Superior temporal gyrus (tissue), 1 donor: ENCODE measurements at regions not wholly inside any gene's neighbourhood (a gene's known extent, or its start where the extent isn't known, plus 50 kb on each side); places are given as distances from the start of the nearest gene placed in this dataset.
A peak's percentile ranks its signal among the peaks of the same experiment; 100 is the strongest.

Source experiments
- DNase-seq: peaks from one replicate; pipeline ENCODE4 v3.0.0-alpha.2; 2016; ENCODE audit errors: extremely low spot score

- DNase-seq: no peak
These were observed 328.8 kb downstream of the PRELID2 start for GRCh38 chr5:145506185-145506850.

DNA sequence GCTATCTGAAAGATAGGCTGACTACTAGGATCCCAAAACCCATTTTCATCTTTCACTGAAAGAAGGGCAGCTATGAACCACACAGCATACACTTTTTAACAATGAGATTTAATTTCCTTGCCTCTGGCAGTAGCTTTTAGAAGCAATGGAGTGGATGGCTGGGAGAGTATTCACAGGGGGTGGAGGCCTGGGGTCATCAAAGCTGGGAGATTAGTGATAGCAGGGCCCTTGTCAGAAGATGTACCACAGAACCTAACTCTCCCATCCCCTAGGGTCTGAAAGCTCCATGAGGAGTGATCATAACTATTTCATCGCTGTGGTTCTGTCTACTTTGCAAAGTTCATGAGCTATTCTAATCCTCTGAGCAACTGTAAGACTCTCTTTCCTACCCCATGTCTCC, 332.2 kb downstream of the PRELID2 start:
- DNase-seq: no peak

DNA sequence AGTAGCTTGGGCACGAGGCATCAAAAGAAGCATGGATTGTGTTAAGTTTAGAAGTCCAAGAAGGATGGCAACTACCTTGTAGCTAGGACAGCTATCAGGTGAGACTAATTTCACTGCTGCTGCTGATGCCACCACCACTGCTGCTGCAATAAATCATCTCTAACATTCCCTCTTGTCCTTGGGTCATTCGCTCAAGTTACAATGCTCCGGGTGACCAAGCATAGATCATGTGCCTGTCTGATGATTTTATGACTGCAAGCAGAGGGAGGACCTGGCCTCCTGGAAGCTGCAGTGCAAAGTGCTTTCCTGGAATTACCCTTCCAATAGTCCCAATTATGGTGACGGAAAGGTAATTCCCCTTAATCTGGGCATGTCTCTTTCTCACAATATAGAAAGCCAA, 334.4 kb downstream of the PRELID2 start:
- no peak for DNase-seq

DNA sequence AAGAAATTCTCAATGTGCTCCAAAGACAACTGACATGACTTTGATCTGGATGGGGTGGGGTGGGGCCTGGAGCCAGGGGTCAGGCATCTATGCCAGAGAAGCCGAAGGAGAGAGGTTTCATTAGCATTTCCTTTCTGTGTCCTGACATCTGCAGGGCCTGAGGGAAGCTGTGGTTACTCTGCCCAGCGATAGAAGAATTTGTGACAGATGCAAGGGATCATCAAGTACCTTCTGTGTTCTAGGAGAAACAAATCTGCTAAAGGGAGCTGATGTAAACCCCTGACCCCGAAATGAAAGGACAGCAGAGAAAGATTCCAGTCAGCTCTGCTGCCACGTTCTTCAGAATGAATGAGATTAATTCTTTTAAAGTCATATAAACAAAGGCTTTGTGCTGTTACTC, 335.7 kb downstream of the PRELID2 start:
- no peak for DNase-seq

- DNase-seq: no peak
These were observed 338.1 kb downstream of the PRELID2 start for GRCh38 chr5:145497052-145497451.

DNA sequence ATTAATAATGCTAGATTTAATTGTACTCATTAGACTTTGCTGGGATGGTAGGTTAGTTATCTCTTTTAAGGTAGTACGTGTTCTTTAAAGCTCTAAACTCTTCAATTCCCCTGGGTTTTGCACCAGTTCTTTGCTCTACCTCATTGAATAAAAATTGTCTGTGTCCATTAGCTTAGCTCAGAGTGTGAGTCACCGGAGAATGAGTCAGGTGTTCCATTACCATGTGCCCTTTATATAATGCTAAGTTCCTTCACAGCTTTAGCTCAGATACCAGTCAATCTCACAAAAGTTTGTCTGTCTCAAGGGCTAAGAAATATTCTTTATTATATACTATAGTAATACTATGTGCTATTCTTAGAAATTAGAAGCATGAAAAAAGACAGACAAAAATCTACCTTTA, 339.4 kb downstream of the PRELID2 start:
- peak; percentile 42 for DNase-seq

GRCh38 chr5:145495196-145495595, 339.9 kb downstream of the PRELID2 start:
- DNase-seq: peak; percentile 19

- DNase-seq: no peak
These were observed 341.7 kb downstream of the PRELID2 start for GRCh38 chr5:145493435-145493834.

DNA sequence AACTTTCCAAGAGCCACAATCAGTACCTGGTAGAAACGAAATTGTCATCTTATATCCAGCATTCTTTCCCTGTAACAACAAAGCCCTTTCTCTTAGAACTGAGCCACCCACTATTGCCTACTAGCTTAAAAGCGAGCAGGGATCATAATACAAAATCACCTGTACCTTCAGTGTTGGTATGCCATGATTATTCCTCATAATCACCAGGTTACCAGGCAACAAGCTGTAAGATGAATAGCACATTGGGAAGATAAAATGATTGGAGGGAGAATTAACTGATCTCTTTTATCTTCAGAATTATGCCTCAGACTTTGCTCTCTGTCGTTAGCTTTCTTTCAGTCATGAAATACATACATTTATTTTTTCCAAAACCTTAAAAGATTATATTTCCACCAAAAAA, 345.6 kb downstream of the PRELID2 start:
- no peak for DNase-seq

GRCh38 chr5:145484158-145484557, 351.0 kb downstream of the PRELID2 start:
- no peak for DNase-seq

DNA sequence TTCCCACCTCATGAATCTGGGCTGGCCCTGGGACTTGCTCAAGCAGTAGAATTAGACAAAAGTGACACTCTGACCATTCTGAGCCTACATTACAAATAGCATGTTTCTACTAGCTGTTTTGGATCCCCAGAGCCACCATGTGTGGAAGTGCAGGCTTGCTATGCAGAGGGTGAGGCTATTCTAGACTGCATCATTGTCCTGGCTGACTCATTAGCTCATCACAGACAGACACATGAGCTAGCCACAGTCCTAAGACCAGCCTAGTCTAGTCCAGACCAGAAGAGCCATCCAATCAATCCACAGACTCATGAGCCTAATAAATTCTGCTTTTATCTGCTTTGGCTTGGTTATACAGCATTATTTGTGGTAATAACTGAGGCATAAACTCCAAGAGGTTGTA, 351.9 kb downstream of the PRELID2 start:
- no peak for DNase-seq

GRCh38 chr5:145479857-145480256, 355.3 kb downstream of the PRELID2 start:
- DNase-seq: no peak

- DNase-seq: no peak
These were observed 355.9 kb downstream of the PRELID2 start for GRCh38 chr5:145479271-145479670.

DNA sequence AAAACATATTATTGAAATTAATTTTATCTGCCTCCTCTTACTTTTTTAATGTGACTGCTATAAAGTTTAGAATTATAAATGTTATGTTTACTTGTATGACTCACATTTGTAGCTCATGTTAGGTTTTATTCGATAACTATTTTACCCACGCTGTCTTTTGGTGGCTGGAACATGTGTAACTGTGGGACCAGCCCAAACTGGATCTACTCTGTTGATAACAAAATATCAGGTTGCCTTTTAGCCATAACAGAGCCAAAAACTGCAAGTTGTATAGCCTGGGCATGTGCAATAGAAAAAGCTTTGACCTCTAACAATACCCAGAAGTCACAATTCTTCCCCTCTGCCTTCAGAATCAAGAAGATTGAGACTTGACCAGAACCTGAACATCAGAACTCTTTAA, 356.5 kb downstream of the PRELID2 start:
- no peak for DNase-seq

- no peak for DNase-seq
These were observed 362.0 kb downstream of the PRELID2 start for GRCh38 chr5:145473042-145473642.

- no peak for DNase-seq
These were observed 363.1 kb downstream of the PRELID2 start for GRCh38 chr5:145471831-145472612.

- no peak for DNase-seq
These were observed 364.1 kb downstream of the PRELID2 start for GRCh38 chr5:145471026-145471425.

DNA sequence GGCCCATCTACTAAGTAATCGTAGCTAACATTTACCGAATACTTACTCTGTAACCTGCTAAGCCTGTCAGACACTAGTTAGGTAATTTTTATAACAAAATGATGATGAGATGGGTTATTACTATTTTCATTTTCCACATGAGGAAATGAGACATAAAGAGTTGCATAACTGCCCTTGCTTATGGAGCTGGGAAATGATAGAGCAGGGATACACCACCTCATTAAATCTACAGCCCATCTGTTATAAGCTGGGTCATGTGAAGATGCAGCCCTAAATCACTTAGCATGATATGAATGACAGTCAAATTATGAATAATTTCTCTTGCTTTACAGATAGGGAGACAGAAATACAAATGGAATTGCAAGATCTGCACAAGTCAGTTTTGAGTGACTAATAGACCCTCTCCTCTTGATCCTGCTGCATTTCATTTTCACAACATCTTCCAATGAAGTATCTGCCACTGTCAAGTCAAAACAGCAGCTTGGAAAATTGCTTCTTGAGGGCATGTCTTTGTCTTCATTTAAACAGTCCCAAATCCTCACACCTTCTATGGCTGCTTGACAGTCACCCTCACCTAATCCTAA, 364.7 kb downstream of the PRELID2 start:
- DNase-seq: no peak

GRCh38 chr5:145467446-145467845, 367.7 kb downstream of the PRELID2 start:
- no peak for DNase-seq

DNA sequence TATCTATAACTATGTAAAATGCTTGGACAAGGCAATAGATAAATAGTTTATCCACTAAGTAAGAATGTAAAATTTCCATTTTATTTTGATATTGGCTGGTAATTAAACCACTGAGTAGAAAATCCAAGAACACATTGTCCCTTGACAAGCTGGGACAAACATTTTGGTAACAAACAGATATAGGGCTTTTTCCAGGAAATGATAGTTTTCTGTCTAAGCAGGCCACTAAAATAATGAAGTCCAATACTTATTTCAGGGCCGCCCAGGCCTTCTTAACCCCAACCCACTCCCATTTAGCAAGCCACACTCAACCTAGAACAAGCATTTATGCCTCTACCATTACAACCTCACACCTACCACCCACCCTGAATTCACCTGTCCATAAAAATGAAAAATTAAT, 368.6 kb downstream of the PRELID2 start:
- DNase-seq: no peak

DNA sequence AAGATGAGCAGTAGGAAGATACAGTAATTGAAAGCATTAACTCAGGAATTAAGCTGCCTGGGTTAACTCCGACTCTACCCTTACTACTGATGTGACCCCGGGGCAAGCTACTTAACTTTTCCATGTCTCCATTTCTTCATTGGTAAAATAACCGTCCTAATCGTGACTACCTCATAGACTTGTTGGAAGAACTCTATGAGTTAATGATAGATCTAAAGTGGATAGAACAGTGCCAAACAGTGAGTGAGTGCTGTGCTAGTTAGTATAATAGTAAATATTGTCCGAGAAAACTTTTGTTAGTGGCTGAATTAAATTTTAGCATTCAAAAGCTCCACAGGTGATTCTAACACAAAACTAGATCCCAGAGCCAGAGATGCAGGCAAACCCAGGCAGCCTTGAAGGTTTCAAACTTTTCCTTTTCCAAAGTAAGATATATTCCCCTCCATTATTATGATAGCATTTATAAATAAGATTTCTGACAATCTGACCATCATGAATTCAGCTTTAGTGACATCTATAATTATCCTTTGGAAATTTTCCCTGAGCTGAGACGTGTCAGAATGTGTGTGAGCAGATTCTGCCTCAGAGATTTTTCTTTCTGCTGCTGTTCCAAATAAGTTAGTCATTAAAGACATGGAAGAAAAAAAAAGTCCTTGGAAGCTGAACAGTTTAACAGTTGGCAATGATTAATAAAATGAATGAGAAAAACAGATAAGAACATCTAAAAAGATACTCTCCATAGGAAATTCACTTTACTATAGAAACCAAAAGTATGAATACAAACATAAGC, 369.5 kb downstream of the PRELID2 start:
- DNase-seq: no peak

DNA sequence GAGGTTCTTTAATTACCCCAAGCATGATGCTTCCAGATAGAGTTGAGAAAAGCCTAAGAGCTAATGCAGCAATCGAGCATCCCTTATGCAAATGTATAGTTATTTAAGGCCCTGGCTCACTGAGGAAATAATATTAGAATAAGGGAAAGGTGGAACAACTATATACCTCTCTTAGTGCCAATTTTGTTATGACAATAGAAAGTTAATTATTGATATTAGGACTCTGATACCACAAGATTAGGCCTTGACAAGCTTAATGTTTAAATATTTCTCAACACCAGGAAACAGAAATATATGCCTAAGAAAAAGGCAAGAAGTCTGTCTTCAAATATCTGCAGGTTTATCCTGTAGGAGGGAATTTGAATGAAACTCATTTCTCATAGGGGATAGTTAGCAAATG, 371.0 kb downstream of the PRELID2 start:
- no peak for DNase-seq
